MM.1S (cell line): ENCODE measurements at regions not wholly inside any gene's neighbourhood (a gene's known extent, or its start where the extent isn't known, plus 50 kb on each side); places are given as distances from the start of the nearest gene placed in this dataset.

Source experiments
- EZH2 ChIP-seq: fragments of 300-600 bp; sonication (generic); optimal IDR thresholded peaks from 2 replicates; pipeline ENCODE3; 2017; ENCODE audit warnings: low read depth, mild to moderate bottlenecking, antibody characterized with exemption, low read length, mixed read lengths
- EZH2phosphoT487 ChIP-seq: fragments of 300-600 bp; sonication (generic); IDR thresholded peaks from 2 replicates; pipeline ENCODE4 v1.6.1; 2018; ENCODE audit warnings: antibody characterized with exemption, low read length
- TF ChIP-seq, protein P1 (sequence below): fragments of 300-600 bp; sonication (generic); IDR thresholded peaks from 2 replicates; pipeline ENCODE4 v1.5.1; 2016; ENCODE audit warnings: antibody characterized with exemption, low read length, mixed read lengths

DNA sequence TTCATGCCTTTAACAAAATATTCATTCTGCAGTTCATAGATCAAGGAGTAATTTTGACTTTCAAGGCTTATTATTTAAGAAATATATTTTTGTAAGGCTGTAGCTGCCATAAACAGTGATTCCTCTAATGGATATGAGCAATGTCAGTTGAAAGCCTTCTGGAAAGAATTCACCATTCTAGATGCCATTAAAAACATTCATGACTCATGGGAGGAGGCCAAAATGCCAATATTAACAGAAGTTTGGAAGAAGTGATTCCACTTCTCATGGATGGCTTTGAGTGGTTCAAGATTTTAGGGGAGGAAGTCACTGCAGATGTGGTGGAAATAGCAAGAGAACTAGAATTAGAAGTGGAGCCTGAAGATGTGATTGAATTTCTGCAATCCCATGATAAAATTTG lies 229.1 kb downstream of the DEPDC1B start:
- TF ChIP-seq, protein P1, sequence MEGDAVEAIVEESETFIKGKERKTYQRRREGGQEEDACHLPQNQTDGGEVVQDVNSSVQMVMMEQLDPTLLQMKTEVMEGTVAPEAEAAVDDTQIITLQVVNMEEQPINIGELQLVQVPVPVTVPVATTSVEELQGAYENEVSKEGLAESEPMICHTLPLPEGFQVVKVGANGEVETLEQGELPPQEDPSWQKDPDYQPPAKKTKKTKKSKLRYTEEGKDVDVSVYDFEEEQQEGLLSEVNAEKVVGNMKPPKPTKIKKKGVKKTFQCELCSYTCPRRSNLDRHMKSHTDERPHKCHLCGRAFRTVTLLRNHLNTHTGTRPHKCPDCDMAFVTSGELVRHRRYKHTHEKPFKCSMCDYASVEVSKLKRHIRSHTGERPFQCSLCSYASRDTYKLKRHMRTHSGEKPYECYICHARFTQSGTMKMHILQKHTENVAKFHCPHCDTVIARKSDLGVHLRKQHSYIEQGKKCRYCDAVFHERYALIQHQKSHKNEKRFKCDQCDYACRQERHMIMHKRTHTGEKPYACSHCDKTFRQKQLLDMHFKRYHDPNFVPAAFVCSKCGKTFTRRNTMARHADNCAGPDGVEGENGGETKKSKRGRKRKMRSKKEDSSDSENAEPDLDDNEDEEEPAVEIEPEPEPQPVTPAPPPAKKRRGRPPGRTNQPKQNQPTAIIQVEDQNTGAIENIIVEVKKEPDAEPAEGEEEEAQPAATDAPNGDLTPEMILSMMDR, result no peak
- TF ChIP-seq EZH2 (no peak), EZH2phosphoT487 (no peak)
